GM06990 (cell line): ENCODE measurements at regions not wholly inside any gene's neighbourhood (a gene's known extent, or its start where the extent isn't known, plus 50 kb on each side); places are given as distances from the start of the nearest gene placed in this dataset.

Experiments used
- DNase-seq: peaks from one replicate; pipeline ENCODE4 v3.0.0-alpha.2; 2011; ENCODE audit not compliant: insufficient read length; ENCODE audit errors: extremely low read depth
- H3K27me3 ChIP-seq: replicated peaks from 2 replicates; pipeline ENCODE4 v1.6.0; 2011; ENCODE audit warnings: low read length; ENCODE audit not compliant: control insufficient read depth, insufficient read depth
- H3K36me3 ChIP-seq: 2 replicates; pipeline ENCODE4 v1.5.1; 2011; ENCODE audit warnings: low read length; ENCODE audit not compliant: control insufficient read depth, insufficient read depth
- H3K4me3 ChIP-seq: replicated peaks from 2 replicates; pipeline ENCODE4 v1.5.1; 2011; ENCODE audit warnings: low read depth, mild to moderate bottlenecking, control low read depth, low read length
- CTCF ChIP-seq: IDR thresholded peaks from 2 replicates; pipeline ENCODE4 v1.5.1; 2011; ENCODE audit warnings: low read length, control low read depth, mild to moderate bottlenecking, inconsistent platforms; ENCODE audit not compliant: insufficient read depth, poor library complexity, severe bottlenecking

- no peaks in the 10 kb centered on the region for H3K27me3 ChIP-seq
- H3K4me3 ChIP-seq, result no peak overlapping the region
- H3K36me3 ChIP-seq, result no peaks in the 10 kb centered on the region
- TF ChIP-seq CTCF, result no peak
- DNase-seq, result no peak
Observed at GRCh38 chr20:60389882-60390281, 431.7 kb downstream of the CDH26 start.

- Histone ChIP-seq H3K36me3 (no peaks in the 10 kb centered on the region), H3K27me3 (no peaks in the 10 kb centered on the region), H3K4me3 (no peak overlapping the region)
- no peak for TF ChIP-seq CTCF
- DNase-seq, result no peak
Observed at GRCh38 chr20:60395991-60396390, 437.8 kb downstream of the CDH26 start.

GRCh38 chr20:60400567-60400966, 442.3 kb downstream of the CDH26 start:
- H3K4me3 ChIP-seq, result no peak overlapping the region
- no peaks in the 10 kb centered on the region for H3K27me3 ChIP-seq
- H3K36me3 ChIP-seq, result no peaks in the 10 kb centered on the region
- DNase-seq, result no peak
- no peak for TF ChIP-seq CTCF

GRCh38 chr20:60402189-60403058, 444.2 kb downstream of the CDH26 start:
- no peak for TF ChIP-seq CTCF
- H3K4me3 ChIP-seq, result no peak overlapping the region
- H3K27me3 ChIP-seq, result no peaks in the 10 kb centered on the region
- peak; percentile 15 for DNase-seq
- no peaks in the 10 kb centered on the region for H3K36me3 ChIP-seq

- no peak for TF ChIP-seq CTCF
- Histone ChIP-seq H3K4me3 (no peak overlapping the region), H3K36me3 (no peaks in the 10 kb centered on the region), H3K27me3 (no peaks in the 10 kb centered on the region)
- peak; percentile 24 for DNase-seq
Observed at GRCh38 chr20:60403105-60403741, 445.0 kb downstream of the CDH26 start.
